Inferior parietal cortex (tissue), 1 donor: ENCODE measurements at regions not wholly inside any gene's neighbourhood (a gene's known extent, or its start where the extent isn't known, plus 50 kb on each side); places are given as distances from the start of the nearest gene placed in this dataset.

Source experiments
- DNase-seq: peaks from one replicate; pipeline ENCODE4 v3.0.0-alpha.2; 2016; ENCODE audit errors: extremely low spot score

DNA sequence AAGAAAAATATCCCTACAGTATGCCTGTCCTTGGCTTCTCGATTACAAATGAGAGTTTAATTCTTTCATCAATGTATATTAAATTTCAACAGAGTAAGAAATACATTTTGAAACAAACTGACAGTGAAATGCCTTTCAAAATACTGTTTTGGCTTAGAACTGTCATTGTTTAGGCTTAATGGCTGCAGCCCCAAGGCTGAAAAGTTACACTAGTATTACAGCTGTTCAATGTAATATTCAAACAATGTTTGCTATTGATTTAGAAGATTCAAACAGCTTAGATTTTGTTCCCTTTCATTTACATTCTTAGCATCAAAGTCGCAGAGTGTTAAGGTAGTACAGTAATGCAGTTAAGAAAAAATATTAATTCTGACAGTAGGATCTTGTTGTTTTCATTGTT is 882.9 kb upstream of the ADGRL2 start:
- DNase-seq = no peak

GRCh38 chr1:80917225-80917624 is 883.5 kb upstream of the ADGRL2 start:
- DNase-seq = no peak

DNA sequence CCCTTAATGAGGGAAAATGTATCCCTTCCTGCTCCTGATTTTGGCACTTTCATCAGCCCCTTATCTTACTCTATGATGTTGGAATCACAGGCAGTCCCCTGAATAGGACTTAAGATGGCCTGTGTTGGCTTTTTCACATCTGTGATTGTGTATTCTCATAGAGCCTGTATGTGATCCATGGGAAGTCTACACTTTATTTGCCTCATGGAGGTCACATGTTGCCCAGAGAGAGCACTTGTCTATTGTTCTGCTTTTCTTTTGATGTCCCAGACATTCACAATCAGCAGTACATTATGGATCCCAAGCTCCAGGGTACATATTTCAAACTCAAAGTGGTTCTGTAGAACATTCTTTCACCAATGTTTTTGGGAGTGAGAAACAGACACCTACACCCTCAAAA is 885.2 kb upstream of the ADGRL2 start:
- no peak for DNase-seq

GRCh38 chr1:80910426-80910825 is 890.3 kb upstream of the ADGRL2 start:
- no peak for DNase-seq

- no peak for DNase-seq
Observed at GRCh38 chr1:80909172-80909784, 891.5 kb upstream of the ADGRL2 start.

- no peak for DNase-seq
Observed at GRCh38 chr1:80896781-80897356, 903.9 kb upstream of the ADGRL2 start.

GRCh38 chr1:80894921-80895320 is 905.8 kb upstream of the ADGRL2 start:
- DNase-seq = no peak

GRCh38 chr1:80893115-80893514 is 907.6 kb upstream of the ADGRL2 start:
- DNase-seq = peak; percentile 22

- peak; percentile 46 for DNase-seq
Observed at GRCh38 chr1:80892539-80892938, 908.2 kb upstream of the ADGRL2 start.

DNA sequence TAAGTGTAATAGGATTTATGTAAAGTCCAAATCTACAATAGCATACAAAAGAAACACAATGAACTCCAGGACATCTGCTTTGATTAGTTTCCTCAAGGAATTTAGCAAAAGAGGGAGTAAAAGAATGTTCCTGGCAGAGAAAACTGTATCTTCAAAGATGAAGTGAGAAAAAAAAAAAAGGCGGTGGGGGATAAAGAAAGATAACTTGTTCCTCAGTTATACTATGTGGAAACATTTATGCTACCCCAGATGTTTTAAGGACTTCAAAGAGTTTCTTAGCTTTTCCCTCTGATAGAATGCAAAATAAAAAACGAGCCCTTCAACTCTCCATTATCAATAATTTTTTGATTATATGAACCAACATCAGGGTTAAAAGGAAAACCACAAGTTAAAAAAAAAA is 908.9 kb upstream of the ADGRL2 start:
- peak; percentile 26 for DNase-seq

DNA sequence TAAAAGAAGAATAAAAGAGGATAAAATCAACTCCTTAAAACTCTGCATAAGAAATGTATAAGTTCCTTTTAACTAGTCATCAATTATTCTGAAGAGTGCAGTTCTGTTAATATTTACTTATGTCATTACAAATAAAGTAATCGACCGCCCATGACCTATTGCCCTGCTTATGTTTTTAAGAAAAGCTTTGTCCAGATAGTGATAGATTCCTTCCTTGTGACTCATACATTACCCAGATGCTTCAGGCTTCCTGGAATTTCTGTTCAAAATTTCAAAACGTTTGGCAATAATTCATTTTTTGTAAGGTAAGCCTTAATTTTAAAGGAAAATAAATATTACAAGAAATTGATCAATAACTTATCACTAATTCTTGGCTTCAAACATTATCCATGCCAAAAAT is 918.2 kb upstream of the ADGRL2 start:
- DNase-seq = no peak

- no peak for DNase-seq
Observed at GRCh38 chr1:80878343-80878742, 922.4 kb upstream of the ADGRL2 start.

- no peak for DNase-seq
Observed at GRCh38 chr1:80876035-80876434, 924.7 kb upstream of the ADGRL2 start.

- no peak for DNase-seq
Observed at GRCh38 chr1:80869299-80869698, 931.4 kb upstream of the ADGRL2 start.

- DNase-seq = no peak
Observed at GRCh38 chr1:80847904-80848303, 952.8 kb upstream of the ADGRL2 start.

DNA sequence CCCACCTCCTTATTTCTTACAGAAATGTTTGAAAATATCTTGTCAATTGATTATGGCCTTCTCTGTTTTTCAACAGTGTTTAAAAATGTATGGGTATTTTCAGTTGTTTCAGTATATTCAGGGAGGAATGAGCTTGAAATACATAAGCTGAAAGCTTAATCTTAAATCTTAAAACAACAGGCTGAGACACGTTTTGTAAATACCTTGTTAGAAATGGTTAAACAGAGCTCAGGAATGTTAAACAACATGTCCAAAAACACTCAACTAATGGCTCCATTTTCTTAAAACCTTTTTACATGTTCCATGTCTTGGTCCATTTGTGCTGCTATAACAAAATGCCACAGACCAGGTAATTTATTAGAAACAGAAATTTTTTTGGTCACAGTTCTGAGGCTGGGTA is 953.8 kb upstream of the ADGRL2 start:
- DNase-seq = no peak

DNA sequence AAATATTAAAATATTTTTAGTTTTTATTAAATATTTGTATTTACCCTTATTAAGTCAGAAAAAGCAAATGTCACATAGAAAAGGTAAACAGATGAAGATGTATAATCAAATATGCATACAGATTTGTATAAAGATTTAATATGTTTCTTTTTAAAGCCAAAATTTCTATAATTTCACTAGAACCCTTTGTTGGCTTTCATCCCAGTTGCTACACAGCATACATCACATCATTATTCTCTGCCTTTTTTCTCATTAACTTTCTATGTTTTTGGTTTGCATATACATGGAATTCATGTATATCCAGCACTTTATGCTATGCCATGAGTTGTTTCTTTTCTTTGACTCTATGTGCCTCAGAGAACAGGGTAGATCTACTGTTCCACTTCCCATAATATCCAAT is 957.9 kb upstream of the ADGRL2 start:
- no peak for DNase-seq

- DNase-seq = no peak
Observed at GRCh38 chr1:80841261-80841660, 959.5 kb upstream of the ADGRL2 start.

DNA sequence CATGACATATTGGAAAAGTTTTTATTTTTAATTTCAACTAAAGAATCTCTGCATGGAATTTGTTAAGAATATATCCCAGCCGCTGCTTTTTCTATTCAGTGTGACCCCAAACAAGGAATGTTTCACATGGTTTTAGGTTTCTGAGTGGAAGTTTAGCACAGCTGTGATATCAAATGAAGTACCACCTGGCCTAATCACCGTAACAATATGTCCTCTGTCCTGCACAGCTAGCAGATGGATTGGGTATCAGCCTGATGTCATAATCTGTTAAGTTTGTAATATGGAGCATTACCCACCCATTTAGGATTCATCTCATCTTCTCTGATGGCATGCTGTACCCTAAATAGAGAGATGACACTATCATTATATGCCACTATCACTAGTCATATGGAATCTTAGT is 963.7 kb upstream of the ADGRL2 start:
- no peak for DNase-seq

GRCh38 chr1:80836505-80836904 is 964.2 kb upstream of the ADGRL2 start:
- no peak for DNase-seq

- no peak for DNase-seq
Observed at GRCh38 chr1:80827666-80828065, 973.1 kb upstream of the ADGRL2 start.

DNA sequence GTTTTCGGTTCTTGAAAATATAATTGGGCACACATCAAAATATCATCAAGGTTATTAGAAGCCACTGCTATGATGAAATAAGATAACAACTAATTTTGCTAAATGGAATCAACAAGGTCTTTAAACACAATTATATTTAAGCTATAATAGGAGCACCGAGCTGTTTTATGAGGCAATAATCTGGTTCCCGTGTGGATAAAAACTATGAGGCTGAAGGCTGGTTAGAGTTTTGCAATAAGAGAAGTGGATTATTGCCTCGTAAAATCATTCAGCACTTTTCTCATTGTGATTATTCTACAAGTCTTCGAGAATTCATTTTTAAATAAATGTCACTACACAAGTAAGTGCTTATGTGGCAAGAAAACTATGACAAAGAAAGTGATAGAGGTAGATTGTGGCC is 975.7 kb upstream of the ADGRL2 start:
- no peak for DNase-seq

- DNase-seq = no peak
Observed at GRCh38 chr1:80818211-80818610, 982.5 kb upstream of the ADGRL2 start.

- DNase-seq = no peak
Observed at GRCh38 chr1:80807981-80808380, 992.8 kb upstream of the ADGRL2 start.
